ENCODE measurements at regions not wholly inside any gene's neighbourhood (a gene's known extent, or its start where the extent isn't known, plus 50 kb on each side); places are given as distances from the start of the nearest gene placed in this dataset.

- Histone ChIP-seq H3K4me3 (ENCODE audit: low read length) (no peak overlapping the region), H3K9me3 (ENCODE audit: control insufficient read depth, low read depth, low read length) (no peaks in the 10 kb centered on the region), H3K4me1 (ENCODE audit: control insufficient read depth, insufficient read depth, low read length) (peaks cover 3% of the 10 kb centered on the region), H3K27ac (ENCODE audit: low read length) (no peak overlapping the region), H3K36me3 (ENCODE audit: control insufficient read depth, insufficient read depth, low read length) (no peaks in the 10 kb centered on the region), H3K27me3 (ENCODE audit: control insufficient read depth, insufficient read depth, low read length) (no peaks in the 10 kb centered on the region)
- 96% methylated on average over 3 of the region's 9 CpGs for WGBS (ENCODE audit: insufficient coverage, low lambda C conversion rate)
- DNase-seq, result no peak
These were observed 286.9 kb upstream of the C2CD4B start for GRCh38 chr15:62452026-62452425.

- Histone ChIP-seq H3K4me3 (ENCODE audit: low read length) (no peak overlapping the region), H3K4me1 (ENCODE audit: control insufficient read depth, insufficient read depth, low read length) (peaks cover 3% of the 10 kb centered on the region), H3K36me3 (ENCODE audit: control insufficient read depth, insufficient read depth, low read length) (no peaks in the 10 kb centered on the region), H3K27ac (ENCODE audit: low read length) (no peak overlapping the region), H3K27me3 (ENCODE audit: control insufficient read depth, insufficient read depth, low read length) (no peaks in the 10 kb centered on the region), H3K9me3 (ENCODE audit: control insufficient read depth, low read depth, low read length) (no peaks in the 10 kb centered on the region)
- DNase-seq, result no peak
- WGBS (ENCODE audit: insufficient coverage, low lambda C conversion rate), result no CpG with 5 or more reads among the region's 4 CpGs
These were observed 287.6 kb upstream of the C2CD4B start for GRCh38 chr15:62452667-62453066.

- Histone ChIP-seq H3K36me3 (ENCODE audit: control insufficient read depth, insufficient read depth, low read length) (no peaks in the 10 kb centered on the region), H3K4me3 (ENCODE audit: low read length) (no peak overlapping the region), H3K9me3 (ENCODE audit: control insufficient read depth, low read depth, low read length) (no peaks in the 10 kb centered on the region), H3K27me3 (ENCODE audit: control insufficient read depth, insufficient read depth, low read length) (no peaks in the 10 kb centered on the region), H3K27ac (ENCODE audit: low read length) (no peak overlapping the region), H3K4me1 (ENCODE audit: control insufficient read depth, insufficient read depth, low read length) (peaks cover 3% of the 10 kb centered on the region)
- DNase-seq, result peak in 1 of 2 donors; percentile 34
- WGBS (ENCODE audit: insufficient coverage, low lambda C conversion rate), result no CpG with 5 or more reads among the region's 3 CpGs
These were observed 288.3 kb upstream of the C2CD4B start for GRCh38 chr15:62453375-62453774.

- no CpG with 5 or more reads among the region's 5 CpGs for WGBS (ENCODE audit: insufficient coverage, low lambda C conversion rate)
- Histone ChIP-seq H3K4me1 (ENCODE audit: control insufficient read depth, insufficient read depth, low read length) (peaks cover 3% of the 10 kb centered on the region), H3K9me3 (ENCODE audit: control insufficient read depth, low read depth, low read length) (no peaks in the 10 kb centered on the region), H3K27me3 (ENCODE audit: control insufficient read depth, insufficient read depth, low read length) (no peaks in the 10 kb centered on the region), H3K27ac (ENCODE audit: low read length) (no peak overlapping the region), H3K36me3 (ENCODE audit: control insufficient read depth, insufficient read depth, low read length) (no peaks in the 10 kb centered on the region), H3K4me3 (ENCODE audit: low read length) (no peak overlapping the region)
- no peak for DNase-seq
These were observed 288.9 kb upstream of the C2CD4B start for GRCh38 chr15:62453981-62454380.

- Histone ChIP-seq H3K9me3 (ENCODE audit: control insufficient read depth, low read depth, low read length) (no peaks in the 10 kb centered on the region), H3K36me3 (ENCODE audit: control insufficient read depth, insufficient read depth, low read length) (no peaks in the 10 kb centered on the region), H3K4me3 (ENCODE audit: low read length) (no peak overlapping the region), H3K27ac (ENCODE audit: low read length) (no peak overlapping the region), H3K4me1 (ENCODE audit: control insufficient read depth, insufficient read depth, low read length) (peaks cover 3% of the 10 kb centered on the region), H3K27me3 (ENCODE audit: control insufficient read depth, insufficient read depth, low read length) (no peaks in the 10 kb centered on the region)
- no peak for DNase-seq
- WGBS (ENCODE audit: insufficient coverage, low lambda C conversion rate), result no CpG with 5 or more reads among the region's 6 CpGs
These were observed 289.6 kb upstream of the C2CD4B start for GRCh38 chr15:62454567-62455172.

- H3K27me3 ChIP-seq (ENCODE audit: control insufficient read depth, insufficient read depth, low read length), result no peaks in the 10 kb centered on the region
- no peaks in the 10 kb centered on the region for H3K36me3 ChIP-seq (ENCODE audit: control insufficient read depth, insufficient read depth, low read length)
- H3K27ac ChIP-seq (ENCODE audit: low read length), result no peak overlapping the region
- H3K9me3 ChIP-seq (ENCODE audit: control insufficient read depth, low read depth, low read length), result no peaks in the 10 kb centered on the region
- H3K4me1 ChIP-seq (ENCODE audit: control insufficient read depth, insufficient read depth, low read length), result peaks cover 3% of the 10 kb centered on the region
- WGBS (ENCODE audit: insufficient coverage, low lambda C conversion rate), result 60% methylated on average over 1 of the region's 12 CpGs
- no peak overlapping the region for H3K4me3 ChIP-seq (ENCODE audit: low read length)
- DNase-seq, result no peak
These were observed 290.4 kb upstream of the C2CD4B start for GRCh38 chr15:62455441-62455921.

- Histone ChIP-seq H3K9me3 (ENCODE audit: control insufficient read depth, low read depth, low read length) (no peaks in the 10 kb centered on the region), H3K27ac (ENCODE audit: low read length) (no peak overlapping the region), H3K36me3 (ENCODE audit: control insufficient read depth, insufficient read depth, low read length) (no peaks in the 10 kb centered on the region), H3K4me1 (ENCODE audit: control insufficient read depth, insufficient read depth, low read length) (peaks cover 3% of the 10 kb centered on the region), H3K27me3 (ENCODE audit: control insufficient read depth, insufficient read depth, low read length) (no peaks in the 10 kb centered on the region), H3K4me3 (ENCODE audit: low read length) (no peak overlapping the region)
- WGBS (ENCODE audit: insufficient coverage, low lambda C conversion rate), result no CpG with 5 or more reads among the region's 11 CpGs
- no peak for DNase-seq
These were observed 291.2 kb upstream of the C2CD4B start for GRCh38 chr15:62456011-62456920.

GRCh38 chr15:62457100-62457499 lies 292.0 kb upstream of the C2CD4B start:
- Histone ChIP-seq H3K36me3 (ENCODE audit: control insufficient read depth, insufficient read depth, low read length) (no peaks in the 10 kb centered on the region), H3K27ac (ENCODE audit: low read length) (no peak overlapping the region), H3K4me1 (ENCODE audit: control insufficient read depth, insufficient read depth, low read length) (peaks cover 3% of the 10 kb centered on the region), H3K27me3 (ENCODE audit: control insufficient read depth, insufficient read depth, low read length) (no peaks in the 10 kb centered on the region), H3K9me3 (ENCODE audit: control insufficient read depth, low read depth, low read length) (no peaks in the 10 kb centered on the region), H3K4me3 (ENCODE audit: low read length) (no peak overlapping the region)
- no peak for DNase-seq
- WGBS (ENCODE audit: insufficient coverage, low lambda C conversion rate), result 100% methylated on average over 1 of the region's 6 CpGs

GRCh38 chr15:62459875-62460274 lies 294.8 kb upstream of the C2CD4B start:
- Histone ChIP-seq H3K27me3 (ENCODE audit: control insufficient read depth, insufficient read depth, low read length) (no peaks in the 10 kb centered on the region), H3K36me3 (ENCODE audit: control insufficient read depth, insufficient read depth, low read length) (no peaks in the 10 kb centered on the region), H3K27ac (ENCODE audit: low read length) (no peak overlapping the region), H3K4me1 (ENCODE audit: control insufficient read depth, insufficient read depth, low read length) (no peaks in the 10 kb centered on the region), H3K9me3 (ENCODE audit: control insufficient read depth, low read depth, low read length) (no peaks in the 10 kb centered on the region), H3K4me3 (ENCODE audit: low read length) (no peak overlapping the region)
- 100% methylated on average over 1 of the region's 6 CpGs for WGBS (ENCODE audit: insufficient coverage, low lambda C conversion rate)
- no peak for DNase-seq

GRCh38 chr15:62462268-62462667 lies 297.2 kb upstream of the C2CD4B start:
- Histone ChIP-seq H3K4me3 (ENCODE audit: low read length) (no peak overlapping the region), H3K4me1 (ENCODE audit: control insufficient read depth, insufficient read depth, low read length) (no peaks in the 10 kb centered on the region), H3K36me3 (ENCODE audit: control insufficient read depth, insufficient read depth, low read length) (no peaks in the 10 kb centered on the region), H3K9me3 (ENCODE audit: control insufficient read depth, low read depth, low read length) (no peaks in the 10 kb centered on the region), H3K27me3 (ENCODE audit: control insufficient read depth, insufficient read depth, low read length) (no peaks in the 10 kb centered on the region), H3K27ac (ENCODE audit: low read length) (no peak overlapping the region)
- WGBS (ENCODE audit: insufficient coverage, low lambda C conversion rate), result 100% methylated on average over 1 of the region's 1 CpG
- no peak for DNase-seq
